HEK293 (cell line): ENCODE measurements at regions not wholly inside any gene's neighbourhood (a gene's known extent, or its start where the extent isn't known, plus 50 kb on each side); places are given as distances from the start of the nearest gene placed in this dataset.

ENCODE experiments used
- CTCF ChIA-PET: fragments of 350-600 bp; formaldehyde crosslinking; extraction: SDS; loops from one replicate; lab custom pipeline; 2021; ENCODE audit warnings: antibody characterized with exemption; lab: Yijun Ruan, JAX
- POLR2A ChIA-PET: fragments of 300-600 bp; formaldehyde crosslinking; extraction: SDS; loops from one replicate; lab custom pipeline; 2020; ENCODE audit warnings: antibody characterized with exemption, inconsistent platforms; lab: Yijun Ruan, JAX
- H3K27ac ChIP-seq: fragments of 200-500 bp; sonication (Bioruptor generic); 2 replicates; pipeline ENCODE4 v1.5.1; 2014; ENCODE audit warnings: low read depth, low read length, control low read depth, inconsistent platforms; ENCODE audit errors: extremely low read depth
- H3K36me3 ChIP-seq, 2 experiments: fragments of 200-500 bp in 1 of 2; sonication (Bioruptor generic) in 1 of 2; 1 replicate in 1 of 2; 2 replicates in 1 of 2; pipeline ENCODE4 v1.5.1; 2014 to 2017; ENCODE audit warnings: inconsistent platforms in 2 of 2, low read length in 2 of 2; ENCODE audit not compliant: control insufficient read depth in 2 of 2, insufficient read depth in 1 of 2
- H3K4me1 ChIP-seq: fragments of 200-500 bp; sonication (Bioruptor generic); 2 replicates; pipeline ENCODE4 v1.5.1; 2014; ENCODE audit warnings: mild to moderate bottlenecking, low read length, inconsistent platforms; ENCODE audit not compliant: control insufficient read depth, insufficient read depth
- H3K4me3 ChIP-seq: 2 replicates; pipeline ENCODE4 v1.5.1; 2011; ENCODE audit warnings: low read depth, mild to moderate bottlenecking, control low read depth, low read length, moderate library complexity
- H3K9me3 ChIP-seq: fragments of 200-500 bp; sonication (Bioruptor generic); 2 replicates; pipeline ENCODE4 v1.5.1; 2014; ENCODE audit warnings: low read depth, low read length, inconsistent platforms; ENCODE audit not compliant: control insufficient read depth, insufficient read depth
- ELK4 ChIP-seq: IDR thresholded peaks from 2 replicates; pipeline ENCODE4 v1.6.1; 2011; ENCODE audit warnings: mild to moderate bottlenecking, low read depth, low read length, borderline replicate concordance
- GFI1B ChIP-seq: fragments of 450-650 bp; formaldehyde crosslinking; IDR thresholded peaks from 2 replicates; pipeline ENCODE4 v1.5.1; 2016; ENCODE audit warnings: missing biosample characterization, missing genetic modification characterization
- GLIS1 ChIP-seq: fragments of 450-650 bp; formaldehyde crosslinking; IDR thresholded peaks from 2 replicates; pipeline ENCODE4 v1.5.1; 2016; ENCODE audit warnings: missing biosample characterization, missing genetic modification characterization
- PRDM10 ChIP-seq: fragments of 450-650 bp; formaldehyde crosslinking; IDR thresholded peaks from 2 replicates; pipeline ENCODE4 v1.5.1; 2016; ENCODE audit warnings: missing biosample characterization, missing genetic modification characterization
- ZBTB10 ChIP-seq: fragments of 450-650 bp; formaldehyde crosslinking; IDR thresholded peaks from 2 replicates; pipeline ENCODE4 v1.5.1; 2016; ENCODE audit warnings: missing biosample characterization, missing genetic modification characterization
- ZBTB17 ChIP-seq: fragments of 450-650 bp; formaldehyde crosslinking; IDR thresholded peaks from 2 replicates; pipeline ENCODE4 v1.5.1; 2016; ENCODE audit warnings: missing biosample characterization, missing genetic modification characterization
- ZNF174 ChIP-seq: fragments of 450-650 bp; formaldehyde crosslinking; IDR thresholded peaks from 2 replicates; pipeline ENCODE4 v1.5.0; 2017; ENCODE audit warnings: missing biosample characterization, mild to moderate bottlenecking, missing genetic modification characterization
- ZNF266 ChIP-seq: fragments of 450-650 bp; formaldehyde crosslinking; IDR thresholded peaks from 2 replicates; pipeline ENCODE4 v1.5.1; 2016; ENCODE audit warnings: missing biosample characterization, missing genetic modification characterization, low read depth
- ZNF280D ChIP-seq: fragments of 450-650 bp; formaldehyde crosslinking; IDR thresholded peaks from 2 replicates; pipeline ENCODE4 v1.5.1; 2016; ENCODE audit warnings: missing biosample characterization, missing genetic modification characterization
- ZNF341 ChIP-seq: fragments of 450-650 bp; formaldehyde crosslinking; IDR thresholded peaks from 2 replicates; pipeline ENCODE4; 2016; ENCODE audit warnings: low read depth, missing biosample characterization, missing genetic modification characterization
- ZNF530 ChIP-seq: fragments of 450-650 bp; formaldehyde crosslinking; IDR thresholded peaks from 2 replicates; pipeline ENCODE4 v1.5.1; 2016; ENCODE audit warnings: low read depth, missing biosample characterization, missing genetic modification characterization
- ZNF558 ChIP-seq: fragments of 450-650 bp; formaldehyde crosslinking; IDR thresholded peaks from 2 replicates; pipeline ENCODE4 v1.5.1; 2016; ENCODE audit warnings: missing biosample characterization, missing genetic modification characterization
- ZNF585B ChIP-seq: fragments of 450-650 bp; formaldehyde crosslinking; IDR thresholded peaks from 2 replicates; pipeline ENCODE4 v1.5.1; 2016; ENCODE audit warnings: missing biosample characterization, missing genetic modification characterization
- ZNF692 ChIP-seq: fragments of 450-650 bp; formaldehyde crosslinking; IDR thresholded peaks from 2 replicates; pipeline ENCODE4 v1.5.1; 2016; ENCODE audit warnings: missing biosample characterization, missing genetic modification characterization
- ZNF792 ChIP-seq: fragments of 450-650 bp; formaldehyde crosslinking; IDR thresholded peaks from 2 replicates; pipeline ENCODE4 v1.5.1; 2016; ENCODE audit warnings: missing biosample characterization, missing genetic modification characterization
- ZNF830 ChIP-seq: fragments of 450-650 bp; IDR thresholded peaks from 2 replicates; pipeline ENCODE4 v1.5.0; 2018; ENCODE audit warnings: missing biosample characterization, missing genetic modification characterization, low read depth, mild to moderate bottlenecking, moderate library complexity

- CTCF ChIA-PET: no interaction called here
- no peaks in the 10 kb centered on the region for H3K9me3 ChIP-seq
- no peak overlapping the region for H3K4me3 ChIP-seq
- POLR2A ChIA-PET: no interaction called here
- no peaks in the 10 kb centered on the region for H3K36me3 ChIP-seq
- H3K4me1 ChIP-seq: no peaks in the 10 kb centered on the region
- no peak overlapping the region for H3K27ac ChIP-seq
- TF ChIP-seq ZNF830 (no peak), ZNF558 (tag by site-specific recombination) (no peak), ZBTB10 (tag by site-specific recombination) (no peak), ZBTB17 (tag by site-specific recombination) (no peak), ZNF530 (tag by site-specific recombination) (no peak), ZNF174 (tag by site-specific recombination) (no peak), ELK4 (no peak), ZNF792 (no peak), PRDM10 (tag by site-specific recombination) (no peak)
- TF ChIP-seq, all 188 proteins: peak for 0
These were observed 135.7 kb upstream of the RTL1 start for GRCh38 chr14:101039031-101039754.

GRCh38 chr14:101039755-101040138 lies 136.2 kb upstream of the RTL1 start:
- ChIA-PET POLR2A (no interaction called here), CTCF (no interaction called here)
- no peaks in the 10 kb centered on the region for H3K9me3 ChIP-seq
- H3K36me3 ChIP-seq: no peaks in the 10 kb centered on the region
- no peak overlapping the region for H3K4me3 ChIP-seq
- no peaks in the 10 kb centered on the region for H3K4me1 ChIP-seq
- TF ChIP-seq ZNF692 (tag by site-specific recombination) (no peak), ZNF585B (tag by site-specific recombination) (no peak), ZNF266 (tag by site-specific recombination) (no peak), ZNF341 (no peak), ZNF280D (tag by site-specific recombination) (no peak), GFI1B (tag by site-specific recombination) (no peak), GLIS1 (tag by site-specific recombination) (no peak)
- H3K27ac ChIP-seq: no peak overlapping the region
